ENCODE measurements at regions not wholly inside any gene's neighbourhood (a gene's known extent, or its start where the extent isn't known, plus 50 kb on each side); places are given as distances from the start of the nearest gene placed in this dataset.

DNA sequence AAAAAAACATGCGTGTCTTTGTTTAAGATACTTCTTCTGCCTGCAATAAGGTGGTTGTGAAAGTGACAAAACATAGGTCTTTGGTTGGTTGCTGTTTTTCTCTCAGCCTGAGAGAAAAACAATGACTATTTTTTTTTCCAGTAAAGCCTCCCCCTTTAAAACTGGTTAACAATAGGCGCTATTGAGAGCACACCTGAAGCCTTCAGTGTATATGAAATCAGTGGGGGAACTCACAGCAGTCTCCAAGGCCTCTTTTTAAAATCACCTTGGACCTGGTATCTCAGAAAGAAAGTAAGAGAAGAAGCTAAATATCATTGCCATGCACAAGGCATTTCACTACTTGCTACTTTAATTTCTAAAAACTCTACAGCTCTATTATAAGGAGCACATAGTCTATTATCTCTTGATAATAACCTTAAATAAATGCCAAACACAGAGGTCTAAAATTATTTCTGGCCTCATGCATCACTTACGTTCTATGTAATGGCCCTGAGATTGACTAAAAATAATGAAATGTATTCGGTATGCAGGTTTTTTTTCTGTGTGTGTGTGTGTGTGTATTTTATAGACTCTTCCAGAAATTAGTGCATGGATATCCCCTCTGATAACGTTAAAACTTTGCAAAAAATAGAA is 544.4 kb downstream of the TDRD15 start:
- DNase-seq (ENCODE audit: extremely low read depth in 1 of 2, low read depth in 1 of 2) = no peak

DNA sequence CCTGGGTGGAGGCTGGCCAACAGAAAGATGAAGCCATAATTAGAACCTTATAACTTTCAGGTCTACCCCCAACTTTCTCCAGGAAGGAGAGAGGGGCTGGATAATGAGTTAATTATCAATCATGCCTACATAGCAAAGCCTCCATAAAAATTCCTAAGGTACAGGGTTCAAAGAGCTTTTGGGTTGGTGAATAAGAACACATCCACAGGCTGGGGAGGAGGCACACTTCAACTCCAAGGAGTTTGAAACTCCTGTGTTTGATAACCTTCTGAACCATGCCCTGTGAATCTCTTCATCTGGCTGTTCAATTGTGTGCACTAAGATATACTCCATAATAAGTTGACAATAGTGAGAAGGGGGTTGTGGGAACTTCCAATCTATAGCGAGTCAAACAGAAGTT is 552.3 kb downstream of the TDRD15 start:
- no peak for DNase-seq (ENCODE audit: extremely low read depth in 1 of 2, low read depth in 1 of 2)

DNA sequence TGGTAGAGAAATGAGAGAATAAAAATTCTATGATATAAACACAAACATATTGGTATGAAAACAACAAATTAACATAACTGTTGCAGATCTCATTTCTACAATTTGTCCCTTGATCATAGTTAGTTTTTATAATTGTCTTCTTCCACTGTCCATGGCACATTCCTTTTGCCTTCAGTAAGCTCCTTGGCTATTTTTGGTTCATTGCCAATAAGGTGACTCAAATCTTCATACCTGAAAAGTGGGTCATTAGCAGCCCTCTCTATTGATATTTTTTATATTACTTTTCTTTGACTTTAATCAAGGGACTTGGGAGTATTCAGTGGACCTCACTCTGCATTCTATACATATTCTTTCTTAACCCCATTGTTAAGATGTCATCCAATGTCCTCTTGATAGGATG is 552.9 kb downstream of the TDRD15 start:
- DNase-seq (ENCODE audit: extremely low read depth in 1 of 2, low read depth in 1 of 2) = no peak

DNA sequence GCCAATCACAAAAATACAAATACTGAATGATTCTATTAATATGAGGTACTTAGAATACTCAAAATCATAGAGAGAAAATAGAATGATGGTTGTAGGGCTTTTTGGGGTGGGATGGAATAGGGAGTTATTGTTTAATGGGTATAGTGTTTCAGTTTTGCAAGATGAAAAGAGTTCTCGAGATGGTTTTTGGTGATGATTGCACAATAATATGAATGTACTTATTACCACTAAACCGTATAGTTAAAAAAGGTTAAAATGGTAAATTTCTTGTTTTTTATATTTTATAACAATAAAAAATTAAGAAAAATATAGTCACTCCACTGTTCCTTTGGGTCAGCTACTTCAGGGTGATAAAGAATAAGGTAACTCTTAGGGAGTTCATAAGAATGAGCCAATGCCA is 560.1 kb downstream of the TDRD15 start:
- no peak for DNase-seq (ENCODE audit: extremely low read depth in 1 of 2, low read depth in 1 of 2)

DNA sequence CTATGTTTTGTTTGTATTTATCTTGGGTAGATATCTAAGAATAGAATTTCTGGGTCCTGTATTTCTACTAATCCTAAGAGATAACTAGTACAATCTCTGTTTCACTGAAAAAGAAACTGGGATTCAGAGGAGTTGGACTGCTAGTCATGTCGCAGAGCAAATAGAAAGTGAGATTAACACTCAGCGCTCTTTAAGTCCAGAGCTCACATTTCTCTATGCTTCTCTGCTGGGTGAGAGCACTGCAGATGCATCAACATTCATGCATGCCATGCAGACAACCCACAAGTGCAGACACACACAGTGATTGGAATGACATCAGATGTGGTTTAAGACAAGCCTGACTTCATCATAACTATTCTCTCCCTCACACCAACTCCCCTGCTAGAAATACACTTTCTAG is 563.8 kb downstream of the TDRD15 start:
- DNase-seq (ENCODE audit: extremely low read depth in 1 of 2, low read depth in 1 of 2) = no peak

DNA sequence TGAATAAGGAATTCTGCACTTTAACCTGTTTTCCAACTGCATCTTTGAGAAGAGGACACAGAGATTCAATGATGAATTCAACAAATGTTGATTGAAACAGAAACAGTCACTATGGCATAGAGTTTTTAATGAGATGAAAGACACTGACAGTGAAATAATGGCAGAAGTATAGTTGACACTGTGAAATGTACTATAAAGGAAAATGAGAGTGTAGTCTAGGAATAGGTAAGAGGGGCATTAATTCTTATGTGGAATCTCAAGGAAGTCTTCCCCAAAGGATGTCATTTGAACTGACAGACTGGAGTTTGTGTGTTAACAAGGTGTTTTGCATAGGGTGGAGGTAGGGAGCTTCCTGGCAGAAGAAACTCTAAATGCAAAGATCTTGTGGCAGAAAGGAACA is 566.2 kb downstream of the TDRD15 start:
- DNase-seq (ENCODE audit: extremely low read depth in 1 of 2, low read depth in 1 of 2) = no peak

DNA sequence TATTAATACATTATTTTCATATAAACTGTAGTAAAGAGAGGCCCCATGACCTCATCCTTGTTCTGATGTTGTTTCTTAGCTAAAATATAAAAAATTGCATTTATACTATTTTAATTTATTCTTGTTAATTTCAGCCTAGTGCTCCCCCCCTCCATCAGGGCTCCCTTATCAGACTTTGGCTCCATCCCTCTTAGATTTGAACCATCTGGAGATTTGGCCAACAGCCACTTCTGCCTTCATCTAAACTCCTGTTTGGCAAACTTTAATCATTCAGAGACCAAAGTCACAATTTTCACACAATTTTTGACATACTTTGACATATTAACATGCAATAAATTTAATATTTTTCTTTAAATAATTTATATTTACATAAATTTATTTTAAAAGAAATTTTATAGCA is 569.3 kb downstream of the TDRD15 start:
- no peak for DNase-seq (ENCODE audit: extremely low read depth in 1 of 2, low read depth in 1 of 2)

DNA sequence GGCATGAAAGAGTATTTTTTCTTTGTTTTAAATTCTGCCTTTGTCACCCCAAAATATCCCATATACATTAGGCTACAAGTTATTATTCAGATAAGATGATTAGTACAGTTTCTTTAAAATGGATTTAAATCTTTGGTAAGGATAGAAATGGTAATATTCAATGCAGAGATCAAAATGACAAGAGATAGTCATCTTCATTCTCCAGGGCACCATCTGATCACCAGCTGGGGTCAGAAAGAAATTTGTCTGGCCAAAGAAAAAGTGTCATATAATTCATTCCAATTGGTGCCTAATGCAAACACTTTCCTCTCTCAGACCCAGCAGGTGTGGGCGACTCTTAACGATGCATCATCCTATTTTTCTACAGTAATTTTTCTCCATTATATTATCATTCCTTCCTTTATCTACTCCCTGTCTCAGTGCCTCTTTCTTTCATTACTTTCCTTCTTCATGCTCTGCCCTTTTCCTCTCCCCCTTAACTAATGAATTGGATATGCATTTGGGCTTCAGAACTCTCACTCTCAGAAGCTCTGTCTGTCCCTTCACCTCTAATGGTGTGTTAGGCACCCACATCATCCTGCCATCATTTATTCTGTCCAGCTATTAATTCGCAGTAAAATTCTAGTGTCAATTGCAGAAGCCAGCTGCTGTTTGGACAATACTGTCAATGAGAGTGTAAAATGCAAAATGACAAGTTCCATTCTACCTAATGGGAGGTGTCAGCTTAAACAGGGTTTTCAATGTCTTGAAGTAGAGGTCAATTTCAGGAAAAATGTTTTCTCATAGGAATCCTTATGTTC is 570.5 kb downstream of the TDRD15 start:
- no peak for DNase-seq (ENCODE audit: extremely low read depth in 1 of 2, low read depth in 1 of 2)

DNA sequence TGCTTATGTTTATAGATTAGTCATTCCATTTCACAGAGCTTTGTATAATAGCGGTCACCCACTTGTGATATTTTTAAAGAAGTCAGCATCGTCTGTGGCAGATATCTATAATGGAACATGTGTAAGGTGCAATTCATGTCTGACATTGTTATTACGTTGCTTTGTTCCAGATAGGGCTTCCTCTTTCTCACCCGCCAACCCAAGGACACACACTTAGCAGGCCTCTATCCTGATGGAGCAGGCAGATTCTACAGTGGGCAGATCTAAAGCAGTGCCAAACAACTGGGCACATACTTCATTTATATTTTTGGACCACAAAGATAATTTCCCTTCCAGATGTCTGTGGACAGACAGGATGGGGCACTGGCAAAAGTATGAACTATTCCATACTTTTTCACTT is 573.1 kb downstream of the TDRD15 start:
- no peak for DNase-seq (ENCODE audit: extremely low read depth in 1 of 2, low read depth in 1 of 2)

DNA sequence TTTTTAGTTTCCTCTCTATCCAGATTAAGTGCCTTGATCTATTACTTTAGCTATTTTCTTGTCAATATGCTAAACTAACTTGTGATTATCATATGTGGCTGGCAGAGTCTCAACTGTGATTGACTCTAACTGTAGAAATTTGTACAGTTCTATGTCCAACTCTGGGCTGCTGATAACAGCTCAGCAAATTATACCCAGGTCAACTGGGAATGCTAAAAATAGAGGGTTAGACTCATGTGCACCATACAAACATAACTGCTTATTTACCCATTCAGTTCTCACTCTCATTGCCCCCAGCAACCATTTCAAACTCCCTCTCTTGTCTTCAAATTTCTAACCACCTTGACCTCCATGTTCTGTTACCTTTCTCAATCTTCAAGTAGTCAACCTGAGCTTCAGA is 576.9 kb downstream of the TDRD15 start:
- DNase-seq (ENCODE audit: extremely low read depth in 1 of 2, low read depth in 1 of 2) = no peak

DNA sequence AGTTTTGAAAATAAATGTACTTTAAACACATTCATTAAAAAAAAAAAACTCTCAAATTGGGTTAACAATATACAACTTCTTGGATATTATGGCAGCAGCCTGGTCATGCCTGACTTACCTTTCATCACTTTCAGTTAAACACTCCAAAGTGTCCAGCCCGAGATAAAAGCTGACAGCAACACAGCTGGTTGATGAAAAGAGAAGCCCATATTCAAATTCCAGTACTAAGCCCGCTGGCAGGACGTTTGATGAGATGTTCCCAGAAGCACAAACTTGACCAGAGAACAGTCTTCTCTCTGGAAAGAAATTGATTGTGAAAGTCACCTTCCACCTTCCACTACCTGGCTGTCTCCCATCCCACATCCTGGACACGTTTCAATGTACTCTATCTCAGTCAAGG is 586.3 kb downstream of the TDRD15 start:
- DNase-seq (ENCODE audit: extremely low read depth in 1 of 2, low read depth in 1 of 2) = no peak

DNA sequence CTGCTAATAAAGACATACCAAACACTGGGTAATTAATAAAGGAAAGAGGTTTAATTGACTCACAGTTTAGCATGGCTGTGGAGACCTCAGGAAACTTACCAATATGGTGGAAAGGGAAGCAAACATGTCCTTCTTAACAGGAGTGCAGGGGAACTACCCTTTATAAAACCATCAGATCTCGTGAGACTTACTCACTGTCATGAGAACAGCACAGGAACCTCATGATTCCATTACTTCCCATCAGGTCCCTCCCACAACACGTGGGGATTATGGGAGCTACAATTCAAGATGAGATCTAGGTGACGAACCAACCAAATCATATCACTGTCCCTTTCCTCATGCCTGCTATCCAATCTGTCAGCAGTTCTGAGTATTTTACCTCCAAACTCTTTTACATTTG is 586.7 kb downstream of the TDRD15 start:
- DNase-seq (ENCODE audit: extremely low read depth in 1 of 2, low read depth in 1 of 2) = no peak

DNA sequence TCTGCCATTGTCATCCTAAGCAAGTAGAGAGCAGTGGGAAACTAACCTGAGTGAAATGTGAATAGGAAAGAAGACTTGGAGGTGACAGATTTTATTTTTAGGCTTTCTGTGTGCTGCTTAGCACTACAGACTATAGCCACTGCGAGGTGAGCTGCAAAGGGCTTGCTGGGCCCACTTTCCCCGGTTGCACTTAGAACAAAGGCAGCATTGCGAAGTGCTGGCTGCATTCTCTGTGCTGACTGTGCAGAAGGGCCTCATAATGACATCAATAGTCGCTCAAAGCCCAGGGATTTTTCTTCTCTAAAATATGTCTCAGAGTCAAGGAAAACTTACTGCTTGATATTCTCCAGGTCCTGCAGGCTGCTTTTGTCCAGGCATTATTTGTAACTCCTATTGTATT is 592.1 kb downstream of the TDRD15 start:
- no peak for DNase-seq (ENCODE audit: extremely low read depth in 1 of 2, low read depth in 1 of 2)

DNA sequence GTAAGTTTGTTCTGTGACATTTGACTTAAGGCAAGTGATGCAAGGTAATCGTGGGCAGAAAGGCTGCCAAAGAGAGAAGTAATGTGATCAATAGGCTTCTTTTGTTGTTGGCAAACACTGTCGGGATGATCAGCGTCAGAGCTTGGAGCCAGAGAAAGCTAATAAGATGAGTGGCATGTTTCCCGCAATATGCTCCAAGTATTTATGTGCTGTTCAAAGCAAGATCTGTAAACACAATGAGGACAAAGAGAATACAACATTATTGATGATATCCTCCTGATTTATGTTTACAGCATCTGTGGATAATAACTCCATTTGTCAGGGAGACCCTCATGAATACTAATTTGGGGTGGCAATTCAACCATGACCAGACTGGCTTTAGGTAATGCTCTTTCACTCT is 603.3 kb downstream of the TDRD15 start:
- DNase-seq (ENCODE audit: extremely low read depth in 1 of 2, low read depth in 1 of 2) = no peak

DNA sequence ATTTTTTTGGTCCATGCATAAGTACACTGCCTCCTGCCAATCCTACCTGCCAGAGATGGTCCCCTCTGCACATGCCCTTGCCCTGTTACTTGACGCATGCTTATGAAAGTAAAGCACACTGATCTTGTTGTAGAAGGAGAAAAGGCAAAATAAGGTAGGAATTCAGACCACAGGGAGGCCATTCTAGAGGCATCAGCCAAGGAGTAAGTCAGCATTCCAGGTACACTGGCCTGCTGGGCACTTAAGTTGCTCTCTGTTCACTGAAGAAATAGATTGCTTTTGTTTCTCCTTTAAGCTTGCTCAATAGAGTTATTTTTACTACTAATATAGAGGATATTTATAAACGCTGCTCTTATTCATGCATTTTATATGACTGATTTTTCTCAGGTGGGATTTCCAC is 604.4 kb downstream of the TDRD15 start:
- no peak for DNase-seq (ENCODE audit: extremely low read depth in 1 of 2, low read depth in 1 of 2)

DNA sequence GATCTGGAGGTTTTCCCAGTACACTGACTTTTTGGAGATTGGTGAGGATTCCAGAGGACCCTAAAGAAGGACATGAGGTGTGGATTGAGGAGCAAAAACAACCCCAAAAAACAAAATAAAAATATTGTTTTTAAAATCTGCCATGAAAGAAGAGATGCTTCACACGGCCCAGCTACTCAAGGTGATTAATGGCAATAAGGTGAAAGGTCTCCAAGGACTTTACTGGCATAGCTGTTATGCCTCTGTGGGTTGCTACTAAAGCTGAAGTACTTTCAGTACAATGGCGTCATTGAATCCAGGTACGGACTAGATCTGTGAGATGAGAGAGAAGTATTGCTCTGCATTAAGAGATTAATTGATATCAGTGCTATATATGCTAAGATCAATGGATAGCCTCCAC is 606.4 kb downstream of the TDRD15 start:
- no peak for DNase-seq (ENCODE audit: extremely low read depth in 1 of 2, low read depth in 1 of 2)

DNA sequence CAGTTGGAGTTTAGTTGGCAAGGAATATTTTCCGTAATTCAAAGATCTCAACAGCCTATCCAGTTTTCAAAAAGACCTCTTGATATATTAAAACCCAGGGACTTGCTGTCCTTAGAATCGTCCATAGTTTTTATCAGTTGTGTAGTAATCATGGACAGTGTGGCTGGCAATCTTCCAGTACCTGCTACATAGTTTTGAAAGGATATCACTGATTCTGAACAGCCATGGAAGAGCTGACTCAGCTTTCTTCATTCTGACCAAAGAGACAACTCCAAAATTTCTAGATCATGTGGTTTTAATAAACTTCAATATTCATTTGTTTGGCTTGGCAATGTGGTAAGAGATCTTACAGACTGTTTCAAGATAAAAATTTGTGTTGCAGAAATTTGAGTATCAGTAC is 616.7 kb downstream of the TDRD15 start:
- DNase-seq (ENCODE audit: extremely low read depth in 1 of 2, low read depth in 1 of 2) = no peak

DNA sequence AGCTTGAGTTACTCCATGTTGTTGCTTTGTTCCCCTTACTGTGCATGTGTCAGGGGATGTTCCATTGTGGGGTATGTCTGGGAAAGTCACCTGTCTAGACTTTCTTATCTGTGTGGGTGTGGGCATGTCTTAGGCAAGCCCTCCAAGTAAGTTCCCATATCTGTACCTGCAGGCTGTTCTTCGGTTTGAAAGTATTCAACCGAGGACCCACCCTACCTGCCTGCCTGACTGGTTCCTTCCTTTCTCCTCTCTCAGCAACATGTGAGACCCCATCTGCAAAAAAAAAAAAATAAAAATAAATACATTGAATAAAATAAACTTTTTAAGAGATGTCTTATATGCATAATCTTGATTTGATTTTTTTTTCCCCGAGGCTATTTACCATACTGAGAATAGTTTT is 622.7 kb downstream of the TDRD15 start:
- no peak for DNase-seq (ENCODE audit: extremely low read depth in 1 of 2, low read depth in 1 of 2)

DNA sequence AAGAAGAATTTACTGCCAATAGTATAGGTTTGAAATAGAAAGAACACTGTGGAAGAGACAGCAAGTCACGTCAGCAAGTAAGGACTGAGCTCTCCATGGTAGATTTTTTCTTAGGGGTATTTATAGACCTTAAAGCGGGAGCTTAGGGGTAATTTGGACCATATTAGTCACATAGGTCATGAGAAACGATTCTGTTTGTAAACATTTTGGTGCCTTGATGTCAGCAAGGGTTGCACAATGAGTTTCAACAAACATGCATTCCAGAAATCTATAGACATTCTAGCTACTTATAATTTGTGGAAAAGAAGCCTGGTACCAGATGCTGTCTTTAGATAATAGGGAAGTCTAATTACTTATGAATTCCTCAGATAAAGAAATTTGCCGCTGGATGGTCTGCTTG is 624.7 kb downstream of the TDRD15 start:
- no peak for DNase-seq (ENCODE audit: extremely low read depth in 1 of 2, low read depth in 1 of 2)

DNA sequence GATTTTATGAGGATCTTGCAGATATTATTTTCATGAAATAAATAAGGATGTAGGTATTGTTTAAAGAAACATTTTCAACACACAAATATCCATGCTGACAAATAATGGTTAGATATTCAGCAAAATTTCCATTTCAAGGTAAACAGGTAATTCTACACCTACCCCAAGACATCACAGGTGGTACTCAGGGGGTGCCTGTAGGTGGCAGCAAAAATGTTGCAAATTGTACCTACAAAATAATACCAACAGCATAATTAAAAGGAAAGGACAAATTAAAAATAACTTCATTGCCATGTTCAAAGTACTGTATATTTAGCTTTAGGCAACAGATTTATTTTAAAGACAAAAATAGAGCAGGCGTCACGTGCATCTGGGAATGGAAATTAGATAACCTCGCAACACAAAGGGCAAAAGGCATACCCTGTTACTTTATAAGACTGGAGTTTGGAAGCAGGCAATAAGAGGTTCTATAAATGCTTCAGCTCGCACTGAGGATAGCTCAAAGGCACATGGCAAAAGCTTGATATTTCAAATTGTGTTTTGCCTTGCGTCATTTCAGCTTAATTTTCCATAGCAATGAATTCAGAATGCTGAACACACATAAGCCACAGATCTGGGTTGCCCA is 630.5 kb downstream of the TDRD15 start:
- DNase-seq (ENCODE audit: extremely low read depth in 1 of 2, low read depth in 1 of 2) = no peak

DNA sequence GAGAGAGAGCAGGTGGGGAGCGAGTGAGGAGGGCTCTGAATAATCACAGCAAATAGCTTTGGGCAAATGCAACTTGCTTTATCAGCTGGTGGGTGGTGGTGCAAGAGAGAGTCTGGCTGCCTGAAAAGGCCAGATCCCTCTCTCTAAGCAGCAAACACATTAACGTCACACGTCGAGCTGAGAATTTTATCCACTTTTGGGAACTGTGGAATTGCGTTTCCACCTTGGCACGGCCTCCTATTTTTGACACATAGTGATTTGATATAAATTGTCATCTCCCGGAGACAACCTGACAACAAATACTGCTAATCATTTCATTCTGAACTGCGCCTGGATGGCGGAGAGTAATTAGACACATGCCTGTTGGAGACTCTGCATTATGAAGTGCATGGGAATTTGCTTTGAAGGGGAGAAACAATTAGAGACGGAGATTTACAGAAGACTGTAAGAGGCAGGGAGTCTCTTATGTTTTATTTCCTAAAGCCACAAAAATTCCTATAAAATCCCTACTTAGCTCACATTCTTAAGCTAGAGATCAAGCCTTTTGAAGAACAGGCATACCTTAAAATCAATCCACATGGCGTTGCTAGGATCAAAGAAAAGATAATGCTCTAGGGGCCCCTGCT is 634.1 kb downstream of the TDRD15 start:
- DNase-seq (ENCODE audit: extremely low read depth in 1 of 2, low read depth in 1 of 2) = no peak

DNA sequence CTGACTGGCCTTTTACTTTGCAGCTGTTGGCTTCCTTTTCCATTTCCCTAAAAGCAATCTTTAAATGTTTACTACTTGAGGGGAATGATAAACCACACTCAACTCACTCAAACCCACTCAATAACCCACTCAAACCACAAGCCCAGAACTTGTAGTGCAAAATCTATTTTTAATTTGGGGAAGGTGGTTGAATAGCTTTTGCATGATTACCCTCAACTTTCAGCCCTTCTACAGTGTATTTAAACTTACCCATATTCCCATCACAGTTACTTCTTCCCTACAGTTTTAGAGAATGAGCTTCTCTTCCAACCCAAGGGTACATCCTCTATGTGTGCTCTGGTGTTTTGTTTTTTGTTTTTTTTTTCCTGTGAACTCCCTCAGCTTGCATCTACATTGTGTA is 636.1 kb downstream of the TDRD15 start:
- no peak for DNase-seq (ENCODE audit: extremely low read depth in 1 of 2, low read depth in 1 of 2)
